Esophagus squamous epithelium (tissue), 4 donors: ENCODE measurements at regions not wholly inside any gene's neighbourhood (a gene's known extent, or its start where the extent isn't known, plus 50 kb on each side); places are given as distances from the start of the nearest gene placed in this dataset.

Experiments
- POLR2A ChIP-seq, 4 donors: fragments of 450-650 bp; IDR thresholded peaks; one replicate each; pipeline ENCODE4 v1.6.1; 2017; ENCODE audit warnings: antibody characterized with exemption in 4 of 4, mild to moderate bottlenecking in 4 of 4, moderate library complexity in 3 of 4
- TF ChIP-seq, protein P1 (sequence below), 6 experiments: fragments of 450-650 bp in 4 of 6; fragments of 200-600 bp in 2 of 6; sonication (generic) in 2 of 6; IDR thresholded peaks; one replicate each; pipeline ENCODE4 v1.5.1; 2016 to 2019; ENCODE audit warnings: antibody characterized with exemption in 6 of 6, mild to moderate bottlenecking in 4 of 6, moderate library complexity in 4 of 6

GRCh38 chr13:40261947-40262346 is 404.5 kb downstream of the FOXO1 start:
- TF ChIP-seq, protein P1, sequence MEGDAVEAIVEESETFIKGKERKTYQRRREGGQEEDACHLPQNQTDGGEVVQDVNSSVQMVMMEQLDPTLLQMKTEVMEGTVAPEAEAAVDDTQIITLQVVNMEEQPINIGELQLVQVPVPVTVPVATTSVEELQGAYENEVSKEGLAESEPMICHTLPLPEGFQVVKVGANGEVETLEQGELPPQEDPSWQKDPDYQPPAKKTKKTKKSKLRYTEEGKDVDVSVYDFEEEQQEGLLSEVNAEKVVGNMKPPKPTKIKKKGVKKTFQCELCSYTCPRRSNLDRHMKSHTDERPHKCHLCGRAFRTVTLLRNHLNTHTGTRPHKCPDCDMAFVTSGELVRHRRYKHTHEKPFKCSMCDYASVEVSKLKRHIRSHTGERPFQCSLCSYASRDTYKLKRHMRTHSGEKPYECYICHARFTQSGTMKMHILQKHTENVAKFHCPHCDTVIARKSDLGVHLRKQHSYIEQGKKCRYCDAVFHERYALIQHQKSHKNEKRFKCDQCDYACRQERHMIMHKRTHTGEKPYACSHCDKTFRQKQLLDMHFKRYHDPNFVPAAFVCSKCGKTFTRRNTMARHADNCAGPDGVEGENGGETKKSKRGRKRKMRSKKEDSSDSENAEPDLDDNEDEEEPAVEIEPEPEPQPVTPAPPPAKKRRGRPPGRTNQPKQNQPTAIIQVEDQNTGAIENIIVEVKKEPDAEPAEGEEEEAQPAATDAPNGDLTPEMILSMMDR (IDR thresholded peaks at IDR 0.05), result no peak
- TF ChIP-seq POLR2A (IDR thresholded peaks at IDR 0.05), result no peak
